ENCODE measurements at regions not wholly inside any gene's neighbourhood (a gene's known extent, or its start where the extent isn't known, plus 50 kb on each side); places are given as distances from the start of the nearest gene placed in this dataset.
A peak's percentile ranks its signal among the peaks of the same experiment; 100 is the strongest.
"Not testable (repeated sequence)": the region's sequence is repeated elsewhere in the genome, so short reads cannot be mapped to it uniquely, and the experiment has no call there.

GRCh38 chr12:76292891-76293290 lies 55.3 kb downstream of the BBS10 start:
- not testable (repeated sequence) for DNase-seq

GRCh38 chr12:76292305-76292704 lies 55.9 kb downstream of the BBS10 start:
- not testable (repeated sequence) for DNase-seq

- no peak for DNase-seq
Observed at GRCh38 chr12:76290963-76291859, 57.0 kb downstream of the BBS10 start.

- no peak for DNase-seq
Observed at GRCh38 chr12:76288218-76288617, 60.0 kb downstream of the BBS10 start.

DNA sequence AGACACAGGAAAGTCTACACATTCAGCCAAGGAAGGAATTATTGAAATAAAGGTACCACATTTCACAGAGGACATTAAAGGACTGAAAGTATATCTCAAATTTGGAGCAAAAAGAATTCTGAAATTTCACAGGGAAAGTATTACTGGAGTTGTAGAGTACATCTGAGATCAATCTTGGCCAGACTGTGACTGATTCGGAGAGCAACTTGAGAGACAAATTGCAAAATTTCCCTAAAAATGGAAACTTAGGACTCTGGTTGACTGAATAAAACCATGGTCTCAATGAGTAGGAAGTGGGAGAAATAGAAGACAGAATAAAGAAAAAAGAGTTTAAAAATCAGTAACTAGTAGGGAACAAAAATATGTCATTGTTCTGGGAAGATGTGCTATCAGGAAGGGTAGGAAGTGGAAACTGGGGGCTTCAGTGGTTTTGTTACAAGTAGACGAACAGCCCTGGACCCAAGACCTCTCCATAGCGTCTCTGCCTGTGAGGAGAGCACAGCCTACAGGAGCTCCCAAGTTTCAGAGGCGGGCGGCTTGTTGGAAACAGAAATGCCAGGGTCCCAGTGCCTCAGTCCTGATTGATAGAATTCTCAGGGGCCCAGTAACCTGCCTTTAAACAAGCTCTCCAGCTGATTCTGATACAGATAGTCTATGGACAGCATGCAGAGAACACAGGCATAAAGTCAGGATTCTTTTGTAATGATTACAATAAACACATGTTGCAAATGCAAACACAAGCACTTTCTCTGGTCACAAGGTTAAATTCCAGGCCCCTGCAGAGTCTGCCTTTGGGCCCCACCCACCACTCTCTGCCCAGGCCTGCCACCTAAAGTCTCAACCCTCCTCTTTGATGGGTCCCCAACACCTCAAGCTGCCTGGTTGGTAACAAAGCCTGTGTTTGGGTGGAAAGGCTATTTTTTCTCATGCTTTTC lies 63.1 kb downstream of the BBS10 start:
- no peak for DNase-seq

GRCh38 chr12:76282744-76283143 lies 65.5 kb downstream of the BBS10 start:
- DNase-seq = no peak

- no peak for DNase-seq
Observed at GRCh38 chr12:76277480-76277879, 70.7 kb downstream of the BBS10 start.

GRCh38 chr12:76276499-76277151 lies 71.6 kb downstream of the BBS10 start:
- DNase-seq = no peak

- no peak for DNase-seq
Observed at GRCh38 chr12:76275511-76276093, 72.6 kb downstream of the BBS10 start.

- no peak for DNase-seq
Observed at GRCh38 chr12:76274420-76275083, 73.7 kb downstream of the BBS10 start.

- DNase-seq = no peak
Observed at GRCh38 chr12:76272287-76272686, 75.9 kb downstream of the BBS10 start.

- no peak for DNase-seq
Observed at GRCh38 chr12:76270657-76271358, 77.4 kb downstream of the BBS10 start.

GRCh38 chr12:76268267-76268666 lies 79.9 kb downstream of the BBS10 start:
- DNase-seq = no peak

GRCh38 chr12:76266797-76267196 lies 81.4 kb downstream of the BBS10 start:
- DNase-seq = peak; percentile 89 to 90

DNA sequence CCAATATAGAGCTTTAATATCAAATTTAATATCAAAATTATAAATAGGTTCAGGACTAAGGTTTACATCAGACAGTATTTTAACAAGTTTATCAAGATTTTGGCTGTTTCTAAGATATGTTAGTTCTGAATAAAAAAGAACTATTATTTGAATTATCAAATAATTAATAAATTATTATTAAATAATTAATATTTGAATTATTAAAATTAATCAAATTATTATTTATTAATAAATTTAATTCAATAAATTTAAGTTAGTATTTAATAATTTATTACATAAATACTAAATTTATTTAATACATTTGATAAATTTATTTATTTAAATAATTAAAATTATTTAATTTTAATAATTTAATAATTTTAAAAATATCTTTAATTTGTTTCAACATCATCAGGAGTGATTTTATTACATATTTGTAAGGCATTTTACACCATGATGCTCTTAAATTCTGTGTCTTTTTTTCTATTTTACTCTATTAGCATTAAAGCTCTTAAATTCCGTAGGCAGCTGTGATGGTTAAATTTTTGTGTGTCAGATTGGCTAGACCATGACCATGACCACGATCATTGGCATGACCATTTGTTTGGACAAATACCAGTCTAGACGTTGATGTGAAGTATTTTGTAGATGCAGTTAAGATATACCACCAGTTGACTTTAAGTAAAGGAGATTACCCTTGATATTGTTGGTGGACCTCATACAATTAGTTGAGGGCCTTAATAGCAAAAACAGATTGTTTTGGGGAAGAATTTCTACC lies 82.6 kb downstream of the BBS10 start:
- no peak for DNase-seq

DNA sequence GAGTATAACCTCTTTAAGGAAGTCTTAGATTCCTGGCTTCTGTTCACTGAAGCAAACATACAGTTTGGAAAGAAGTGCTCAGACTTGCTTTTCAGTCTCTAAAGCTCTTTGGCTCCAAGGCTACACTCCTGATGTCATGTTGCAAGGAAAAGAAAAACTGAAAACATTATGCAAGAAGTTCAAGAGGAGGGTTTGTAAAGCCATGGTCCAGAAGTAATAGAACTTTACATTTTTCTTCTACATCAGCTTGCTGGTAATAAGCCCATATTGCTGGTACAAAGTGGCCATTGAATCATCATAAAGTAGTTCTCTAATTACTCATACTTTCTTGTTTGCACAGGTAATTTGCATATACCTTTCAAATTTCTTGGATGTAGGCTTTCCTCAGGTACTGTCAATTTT lies 83.6 kb downstream of the BBS10 start:
- DNase-seq = peak in 1 of 2 experiments; percentile 18

GRCh38 chr12:76263696-76264095 lies 84.5 kb downstream of the BBS10 start:
- DNase-seq = no peak

GRCh38 chr12:76260390-76260748 lies 87.8 kb downstream of the BBS10 start:
- DNase-seq = peak in 1 of 2 experiments; percentile 24

- DNase-seq = peak in 1 of 2 experiments; percentile 30
Observed at GRCh38 chr12:76259660-76260389, 88.4 kb downstream of the BBS10 start.

- DNase-seq = no peak
Observed at GRCh38 chr12:76259106-76259505, 89.1 kb downstream of the BBS10 start.
